Endothelial cell of umbilical vein (primary cell): ENCODE measurements at regions not wholly inside any gene's neighbourhood (a gene's known extent, or its start where the extent isn't known, plus 50 kb on each side); places are given as distances from the start of the nearest gene placed in this dataset.
"Not testable (repeated sequence)": the region's sequence is repeated elsewhere in the genome, so short reads cannot be mapped to it uniquely, and the experiment has no call there.

Experiments
- BruUV-seq: library from RNA; stranded (reverse); fragments of 400-500 nt; replicated peaks from 2 replicates; lab custom pipeline; 2021; lab: Mats Ljungman, UMichigan
- CTCF ChIA-PET: fragments of 300-600, 350-600 bp; sonication (Branson Sonifier 250); formaldehyde crosslinking; loops from one replicate; lab custom pipeline; 2021; ENCODE audit warnings: antibody characterized with exemption, inconsistent platforms; lab: Charles Lee
- POLR2A ChIA-PET: fragments of 300-600, 350-600 bp; sonication (Branson Sonifier 250); formaldehyde crosslinking; loops from one replicate; lab custom pipeline; 2021; ENCODE audit warnings: antibody characterized with exemption, inconsistent platforms; lab: Charles Lee
- DNase-seq: peaks from one replicate; pipeline ENCODE4 v3.0.0-alpha.2; 2011; ENCODE audit warnings: low read depth, low spot score
- FAIRE-seq: peaks from 2 replicates; lab custom pipeline; 2011; peaks lifted over from hg19 to GRCh38; lab: Jason Lieb, UNC
- H2AFZ ChIP-seq: 2 replicates; pipeline ENCODE4 v1.6.0; 2012; ENCODE audit warnings: low read depth, low read length, control low read depth, inconsistent platforms
- H3K27ac ChIP-seq: 2 replicates; pipeline ENCODE4 v1.5.1; 2011; ENCODE audit warnings: low read depth, mild to moderate bottlenecking, control low read depth, low read length, moderate library complexity; ENCODE audit not compliant: insufficient read depth
- H3K27me3 ChIP-seq, 2 experiments: 2 replicates each; pipeline versions ENCODE4 v1.6.0 to v1.6.1; 2011; ENCODE audit warnings: low read length in 2 of 2, mixed read lengths in 1 of 2; ENCODE audit not compliant: control insufficient read depth in 2 of 2, insufficient read depth in 2 of 2
- H3K36me3 ChIP-seq, 2 experiments: 2 replicates in 1 of 2; 3 replicates in 1 of 2; pipeline ENCODE4 v1.5.1; 2011; ENCODE audit warnings: low read length in 2 of 2, mild to moderate bottlenecking in 1 of 2, moderate library complexity in 1 of 2; ENCODE audit not compliant: control insufficient read depth in 2 of 2, insufficient read depth in 2 of 2; ENCODE audit errors: extremely low read depth in 1 of 2
- H3K4me1 ChIP-seq: 3 replicates; pipeline ENCODE4 v1.5.1; 2011; ENCODE audit warnings: mild to moderate bottlenecking, low read length; ENCODE audit not compliant: control insufficient read depth, insufficient read depth; ENCODE audit errors: extremely low read depth
- H3K4me2 ChIP-seq: 2 replicates; pipeline ENCODE4 v1.6.1; 2011; ENCODE audit warnings: low read length, control low read depth, mixed read lengths; ENCODE audit not compliant: insufficient read depth
- H3K4me3 ChIP-seq, 3 experiments: fragments of 200-600 bp in 1 of 3; sonication (generic), shearing (Covaris generic) in 1 of 3; replicated peaks in 1 of 3; 2 replicates each; pipeline ENCODE4 v1.5.1; 2011 to 2016; ENCODE audit warnings: control low read depth in 3 of 3, low read length in 3 of 3, mild to moderate bottlenecking in 2 of 3, inconsistent platforms in 1 of 3, low read depth in 1 of 3, moderate library complexity in 1 of 3; ENCODE audit not compliant: insufficient read depth in 1 of 3
- H3K79me2 ChIP-seq: 2 replicates; pipeline ENCODE4 v1.6.0; 2012; ENCODE audit warnings: low read length, inconsistent platforms; ENCODE audit not compliant: control insufficient read depth, insufficient read depth
- H3K9ac ChIP-seq: replicated peaks from 2 replicates; pipeline ENCODE3; 2011; ENCODE audit warnings: low read length, control low read depth; ENCODE audit not compliant: insufficient read depth; ENCODE audit errors: extremely low read depth
- H3K9me1 ChIP-seq: replicated peaks from 3 replicates; pipeline ENCODE4 v1.6.0; 2011; ENCODE audit warnings: mild to moderate bottlenecking, low read length; ENCODE audit not compliant: control insufficient read depth, insufficient read depth; ENCODE audit errors: extremely low read depth
- H3K9me3 ChIP-seq: replicated peaks from 2 replicates; pipeline ENCODE4 v1.5.1; 2012; ENCODE audit warnings: low read length, inconsistent platforms; ENCODE audit not compliant: control insufficient read depth, insufficient read depth
- H4K20me1 ChIP-seq: replicated peaks from 2 replicates; pipeline ENCODE3; 2011; ENCODE audit warnings: mild to moderate bottlenecking, low read length; ENCODE audit not compliant: control insufficient read depth, insufficient read depth; ENCODE audit errors: extremely low read depth
- EZH2 ChIP-seq: IDR thresholded peaks from 2 replicates; pipeline ENCODE4 v1.6.1; 2012; ENCODE audit warnings: borderline replicate concordance, low read depth, mild to moderate bottlenecking, moderate library complexity, low read length, inconsistent platforms; ENCODE audit not compliant: severe bottlenecking
- FOS ChIP-seq: IDR thresholded peaks from 2 replicates; pipeline ENCODE4 v1.6.1; 2011; ENCODE audit warnings: mild to moderate bottlenecking, low read length, moderate library complexity, borderline replicate concordance; ENCODE audit not compliant: insufficient read depth
- GATA2 ChIP-seq: IDR thresholded peaks from 2 replicates; pipeline ENCODE4 v1.7.0; 2011; ENCODE audit warnings: low read depth, mild to moderate bottlenecking, moderate library complexity, mixed read lengths, low read length; ENCODE audit not compliant: insufficient read length, insufficient read depth
- JUN ChIP-seq: IDR thresholded peaks from 2 replicates; pipeline ENCODE4 v1.6.1; 2011; ENCODE audit warnings: borderline replicate concordance, low read depth; ENCODE audit not compliant: insufficient read length, insufficient read depth
- MAX ChIP-seq: IDR thresholded peaks from 2 replicates; pipeline ENCODE4 v1.6.1; 2011; ENCODE audit not compliant: insufficient read depth, insufficient read length
- MYC ChIP-seq: IDR thresholded peaks from one replicate; pipeline ENCODE4 v1.6.1; 2011; ENCODE audit warnings: mild to moderate bottlenecking, low read depth, low read length
- POLR2A ChIP-seq: IDR thresholded peaks from 2 replicates; pipeline ENCODE4 v1.6.1; 2012; ENCODE audit warnings: low read depth, mild to moderate bottlenecking, control low read depth, low read length
- POLR2AphosphoS5 ChIP-seq: IDR thresholded peaks from 2 replicates; pipeline ENCODE4 v1.6.1; 2012; ENCODE audit warnings: low read depth, mild to moderate bottlenecking, control low read depth, low read length, moderate library complexity; ENCODE audit not compliant: insufficient read depth
- dilution Hi-C: fragments of 300-500 bp; cut with MboI; formaldehyde crosslinking; loops from one replicate; pipeline ENCODE4 v1.15.0; 2019; ENCODE audit warnings: low sequenced_read_pairs; ENCODE audit not compliant: extremely low pct_ligation_motif_present
- intact Hi-C: fragments of 100-400 bp; cut with micrococcal nuclease; formaldehyde crosslinking; loops from one replicate; pipeline ENCODE4 v1.10.0; 2022
- TF ChIP-seq, protein P1 (sequence below), 2 donors: IDR thresholded peaks; 1 replicate in 1 of 2; 2 replicates in 1 of 2; pipeline ENCODE4 v1.5.1; 2011; ENCODE audit warnings: low read length in 2 of 2, mild to moderate bottlenecking in 2 of 2, moderate library complexity in 2 of 2, control low read depth in 1 of 2, inconsistent platforms in 1 of 2, low read depth in 1 of 2; ENCODE audit not compliant: insufficient read depth in 1 of 2; ENCODE audit errors: extremely low read depth in 1 of 2

DNA sequence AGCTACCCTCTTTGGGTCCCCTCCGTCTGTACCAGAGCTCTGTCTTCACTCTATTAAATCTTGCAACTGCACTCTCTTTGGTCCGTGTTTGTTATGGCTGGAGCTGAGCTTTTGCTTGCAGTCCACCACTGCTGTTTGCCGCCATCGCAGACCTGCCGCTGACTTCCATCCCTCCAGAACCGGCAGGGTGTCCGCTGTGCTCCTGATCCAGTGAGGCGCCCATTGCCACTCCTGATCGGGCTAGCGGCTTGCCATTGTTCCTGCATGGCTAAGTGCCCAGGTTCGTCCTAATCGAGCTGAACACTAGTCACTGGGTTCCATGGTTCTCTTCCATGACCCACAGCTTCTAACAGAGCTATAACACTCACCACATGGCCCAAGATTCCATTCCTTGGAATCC lies 380.6 kb downstream of the CDH19 start:
- H3K4me3 ChIP-seq, dilution Hi-C loops, H2AFZ ChIP-seq, H3K27me3 ChIP-seq, H4K20me1 ChIP-seq, intact Hi-C loops, H3K9me1 ChIP-seq, POLR2A ChIA-PET, CTCF ChIA-PET, H3K36me3 ChIP-seq, H3K9ac ChIP-seq, H3K79me2 ChIP-seq, DNase-seq, H3K9me3 ChIP-seq, FAIRE-seq, H3K4me2 ChIP-seq, H3K4me1 ChIP-seq, H3K27ac ChIP-seq, BruUV-seq: not testable (repeated sequence)

DNA sequence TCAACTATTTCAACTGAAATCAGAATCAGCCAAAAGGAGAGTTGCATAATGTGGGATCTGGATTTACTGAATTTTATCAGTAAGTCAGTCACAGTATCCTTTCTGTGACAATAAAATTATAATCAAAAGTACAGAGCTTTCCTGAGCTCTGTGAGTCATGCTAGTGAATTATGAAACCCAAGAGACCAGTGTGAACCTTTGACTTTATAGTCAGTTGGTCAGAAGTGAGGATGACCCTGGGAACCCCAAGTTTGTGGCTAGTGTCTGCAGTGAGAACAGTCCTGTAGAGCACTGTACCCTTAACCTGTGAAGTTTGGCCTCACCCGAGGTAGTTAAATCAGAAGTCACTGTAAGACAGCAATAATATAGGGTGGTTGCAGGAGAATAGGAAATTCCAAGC lies 381.7 kb downstream of the CDH19 start:
- H3K9ac ChIP-seq: no peak overlapping the region
- intact Hi-C loops (no loop called here), dilution Hi-C loops (no loop called here)
- H3K27ac ChIP-seq: no peak overlapping the region
- H3K9me3 ChIP-seq: no peaks in the 10 kb centered on the region
- TF ChIP-seq, protein P1, sequence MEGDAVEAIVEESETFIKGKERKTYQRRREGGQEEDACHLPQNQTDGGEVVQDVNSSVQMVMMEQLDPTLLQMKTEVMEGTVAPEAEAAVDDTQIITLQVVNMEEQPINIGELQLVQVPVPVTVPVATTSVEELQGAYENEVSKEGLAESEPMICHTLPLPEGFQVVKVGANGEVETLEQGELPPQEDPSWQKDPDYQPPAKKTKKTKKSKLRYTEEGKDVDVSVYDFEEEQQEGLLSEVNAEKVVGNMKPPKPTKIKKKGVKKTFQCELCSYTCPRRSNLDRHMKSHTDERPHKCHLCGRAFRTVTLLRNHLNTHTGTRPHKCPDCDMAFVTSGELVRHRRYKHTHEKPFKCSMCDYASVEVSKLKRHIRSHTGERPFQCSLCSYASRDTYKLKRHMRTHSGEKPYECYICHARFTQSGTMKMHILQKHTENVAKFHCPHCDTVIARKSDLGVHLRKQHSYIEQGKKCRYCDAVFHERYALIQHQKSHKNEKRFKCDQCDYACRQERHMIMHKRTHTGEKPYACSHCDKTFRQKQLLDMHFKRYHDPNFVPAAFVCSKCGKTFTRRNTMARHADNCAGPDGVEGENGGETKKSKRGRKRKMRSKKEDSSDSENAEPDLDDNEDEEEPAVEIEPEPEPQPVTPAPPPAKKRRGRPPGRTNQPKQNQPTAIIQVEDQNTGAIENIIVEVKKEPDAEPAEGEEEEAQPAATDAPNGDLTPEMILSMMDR (IDR thresholded peaks at IDR 0.05; ENCODE audit: extremely low read depth in 1 of 2, insufficient read depth in 1 of 2, low read depth in 1 of 2, low read length in 2 of 2): no peak
- TF ChIP-seq JUN (no peak), MAX (no peak), FOS (no peak), POLR2AphosphoS5 (no peak), GATA2 (no peak), EZH2 (no peak), POLR2A (no peak), MYC (no peak)
- POLR2A ChIA-PET: no interaction called here
- no peaks in the 10 kb centered on the region for H3K36me3 ChIP-seq
- H3K4me1 ChIP-seq: no peaks in the 10 kb centered on the region
- no peaks in the 10 kb centered on the region for H3K79me2 ChIP-seq
- no peaks in the 10 kb centered on the region for H4K20me1 ChIP-seq
- no peaks in the 10 kb centered on the region for H3K9me1 ChIP-seq
- no peak overlapping the region for H3K4me2 ChIP-seq
- FAIRE-seq: no peak
- BruUV-seq: no TSS peak
- no peaks in the 10 kb centered on the region for H3K27me3 ChIP-seq
- H3K4me3 ChIP-seq: no peak overlapping the region
- CTCF ChIA-PET: no interaction called here
- no peak for DNase-seq
- H2AFZ ChIP-seq: no peak overlapping the region
